Lung (tissue), 11 donors: ENCODE measurements at regions not wholly inside any gene's neighbourhood (a gene's known extent, or its start where the extent isn't known, plus 50 kb on each side); places are given as distances from the start of the nearest gene placed in this dataset.
A peak's percentile ranks its signal among the peaks of the same experiment; 100 is the strongest.

ENCODE experiments used
- ATAC-seq: fragments of 200-7000 bp; cut with Tn5 transposase; one replicate; pipeline ENCODE4 v1.9.1; 2020; ENCODE audit warnings: moderate number of reproducible peaks; ENCODE audit not compliant: insufficient read depth, low FRiP score
- DNase-seq, 3 donors: peaks; one replicate each; pipeline ENCODE4 v3.0.0-alpha.2; 2013 to 2017
- H3K27ac ChIP-seq, 2 donors: one replicate each; pipeline ENCODE4 v1.5.1; 2013; ENCODE audit warnings: mild to moderate bottlenecking in 2 of 2, moderate library complexity in 2 of 2, control low read depth in 1 of 2, inconsistent platforms in 1 of 2, low read depth in 1 of 2, low read length in 1 of 2
- H3K27me3 ChIP-seq, 3 donors: one replicate each; pipeline ENCODE4 v1.5.1; 2013; ENCODE audit warnings: low read length in 2 of 3; ENCODE audit not compliant: control insufficient read depth in 3 of 3, insufficient read depth in 3 of 3
- H3K36me3 ChIP-seq, 4 donors: one replicate each; pipeline ENCODE4 v1.5.1; 2013; ENCODE audit warnings: low read length in 4 of 4, mild to moderate bottlenecking in 1 of 4, moderate library complexity in 1 of 4; ENCODE audit not compliant: control insufficient read depth in 4 of 4, insufficient read depth in 4 of 4
- H3K4me1 ChIP-seq, 5 donors: one replicate each; pipeline ENCODE4 v1.5.1; 2013; ENCODE audit warnings: low read length in 5 of 5, mild to moderate bottlenecking in 2 of 5, moderate library complexity in 1 of 5; ENCODE audit not compliant: control insufficient read depth in 5 of 5, insufficient read depth in 5 of 5
- H3K4me3 ChIP-seq: one replicate; pipeline ENCODE4 v1.5.1; 2013; ENCODE audit warnings: mild to moderate bottlenecking, control low read depth, moderate library complexity
- H3K9ac ChIP-seq, 2 donors: one replicate each; pipeline ENCODE4 v1.5.1; 2013; ENCODE audit warnings: low read length in 2 of 2, control low read depth in 1 of 2; ENCODE audit not compliant: insufficient read depth in 1 of 2
- H3K9me3 ChIP-seq, 4 donors: one replicate each; pipeline ENCODE4 v1.5.1; 2013; ENCODE audit warnings: low read length in 3 of 4, mild to moderate bottlenecking in 1 of 4, moderate library complexity in 1 of 4; ENCODE audit not compliant: control insufficient read depth in 4 of 4, insufficient read depth in 3 of 4
- WGBS, 2 donors: extraction: QIAGEN DNeasy Blood & Tissue Kit; methylation state at CpG; one replicate each; pipeline ENCODE4 v1.1.7; 2013; 5-methylcytosine and 5-hydroxymethylcytosine counted together
- TF ChIP-seq, protein P1 (sequence below): IDR thresholded peaks from 2 replicates; pipeline ENCODE4 v1.5.1; 2012; ENCODE audit warnings: mild to moderate bottlenecking; ENCODE audit errors: control extremely low read depth, extremely low read depth
- donor health status: control.
- donor health status: control.
- donor health status: Bipolar disorder and iron deficiency.
- donor health status: healthy.
- donor health status: DM: yes; HTN: yes; CAD: no.

DNA sequence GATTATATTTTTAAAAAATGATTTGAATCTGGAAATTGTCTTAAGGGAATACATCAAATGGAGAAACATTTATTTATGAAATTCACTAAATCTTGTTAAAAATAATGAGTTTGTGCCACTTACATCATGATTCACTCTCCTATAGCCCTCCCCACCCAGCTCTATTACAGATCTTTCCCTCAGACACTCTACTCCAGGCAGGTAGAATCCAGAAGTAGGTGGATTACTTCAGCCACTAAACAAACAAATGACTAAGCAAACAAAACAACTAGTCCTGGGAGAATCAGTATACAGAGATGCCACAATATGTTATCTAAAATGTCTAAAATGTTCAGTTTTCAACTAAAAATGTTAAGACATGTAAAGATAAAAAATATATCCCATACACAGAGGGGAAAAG lies 608.1 kb upstream of the UBE2E2 start:
- TF ChIP-seq, protein P1, sequence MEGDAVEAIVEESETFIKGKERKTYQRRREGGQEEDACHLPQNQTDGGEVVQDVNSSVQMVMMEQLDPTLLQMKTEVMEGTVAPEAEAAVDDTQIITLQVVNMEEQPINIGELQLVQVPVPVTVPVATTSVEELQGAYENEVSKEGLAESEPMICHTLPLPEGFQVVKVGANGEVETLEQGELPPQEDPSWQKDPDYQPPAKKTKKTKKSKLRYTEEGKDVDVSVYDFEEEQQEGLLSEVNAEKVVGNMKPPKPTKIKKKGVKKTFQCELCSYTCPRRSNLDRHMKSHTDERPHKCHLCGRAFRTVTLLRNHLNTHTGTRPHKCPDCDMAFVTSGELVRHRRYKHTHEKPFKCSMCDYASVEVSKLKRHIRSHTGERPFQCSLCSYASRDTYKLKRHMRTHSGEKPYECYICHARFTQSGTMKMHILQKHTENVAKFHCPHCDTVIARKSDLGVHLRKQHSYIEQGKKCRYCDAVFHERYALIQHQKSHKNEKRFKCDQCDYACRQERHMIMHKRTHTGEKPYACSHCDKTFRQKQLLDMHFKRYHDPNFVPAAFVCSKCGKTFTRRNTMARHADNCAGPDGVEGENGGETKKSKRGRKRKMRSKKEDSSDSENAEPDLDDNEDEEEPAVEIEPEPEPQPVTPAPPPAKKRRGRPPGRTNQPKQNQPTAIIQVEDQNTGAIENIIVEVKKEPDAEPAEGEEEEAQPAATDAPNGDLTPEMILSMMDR = no peak
- Histone ChIP-seq H3K9me3 (no peaks in the 10 kb centered on the region), H3K4me1 (no peaks in the 10 kb centered on the region), H3K27me3 (no peaks in the 10 kb centered on the region), H3K4me3 (no peak overlapping the region), H3K36me3 (no peaks in the 10 kb centered on the region), H3K27ac (no peak overlapping the region), H3K9ac (no peak overlapping the region)
- ATAC-seq = no peak
- DNase-seq = no peak

DNA sequence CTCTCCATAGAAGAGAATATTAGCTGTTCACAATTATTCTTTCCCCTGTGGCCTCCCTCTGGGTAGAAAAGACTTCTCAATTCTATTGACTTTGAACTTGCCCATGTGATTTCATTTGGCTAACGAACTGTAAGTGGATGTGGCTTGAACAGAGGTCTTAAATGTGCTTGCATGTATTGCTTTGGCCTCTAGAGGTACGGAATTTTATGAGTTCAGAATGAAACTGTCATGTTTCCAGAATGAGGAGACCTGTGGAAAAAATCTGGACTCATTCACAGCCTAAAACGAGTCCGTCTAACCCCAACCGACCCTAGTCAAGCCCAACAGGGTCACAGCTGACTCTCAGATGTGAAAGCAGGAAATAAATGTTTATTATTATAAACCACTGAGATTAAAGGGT lies 596.7 kb upstream of the UBE2E2 start:
- TF ChIP-seq, protein P1 = no peak
- Histone ChIP-seq H3K9me3 (no peaks in the 10 kb centered on the region), H3K4me1 (no peaks in the 10 kb centered on the region), H3K36me3 (no peaks in the 10 kb centered on the region), H3K27ac (no peak overlapping the region), H3K27me3 (no peaks in the 10 kb centered on the region), H3K4me3 (no peak overlapping the region), H3K9ac (no peak overlapping the region)
- DNase-seq = peak in 1 of 3 donors; percentile 4
- WGBS, 2 donors = 67 to 77% methylated on average over 5 of the region's 5 CpGs
- ATAC-seq = no peak

DNA sequence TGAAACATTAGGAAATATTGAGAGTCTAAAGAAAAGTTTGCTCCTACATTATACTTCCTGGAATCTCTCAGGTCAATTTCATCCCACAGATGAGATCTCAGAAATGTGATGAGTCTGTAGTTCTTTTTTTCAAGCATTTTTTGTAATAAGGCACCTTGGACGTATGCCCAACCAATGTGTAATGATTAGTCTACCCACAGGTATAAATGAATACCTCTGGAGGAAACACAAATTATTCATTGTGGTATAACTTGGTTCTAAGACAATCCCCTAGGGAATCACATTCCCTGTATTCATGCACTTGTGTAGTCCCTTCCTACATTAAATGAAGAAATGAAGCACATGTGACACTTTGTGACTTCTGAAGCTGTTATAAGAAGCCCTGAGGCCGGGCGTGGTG lies 596.2 kb upstream of the UBE2E2 start:
- H3K9ac ChIP-seq = no peak overlapping the region
- 87 to 89% methylated on average over 3 of the region's 3 CpGs for WGBS, 2 donors
- H3K36me3 ChIP-seq = no peaks in the 10 kb centered on the region
- no peaks in the 10 kb centered on the region for H3K27me3 ChIP-seq
- no peaks in the 10 kb centered on the region for H3K9me3 ChIP-seq
- DNase-seq (no peak), ATAC-seq (no peak)
- no peak overlapping the region for H3K27ac ChIP-seq
- no peaks in the 10 kb centered on the region for H3K4me1 ChIP-seq
- no peak overlapping the region for H3K4me3 ChIP-seq
- TF ChIP-seq, protein P1 = no peak

DNA sequence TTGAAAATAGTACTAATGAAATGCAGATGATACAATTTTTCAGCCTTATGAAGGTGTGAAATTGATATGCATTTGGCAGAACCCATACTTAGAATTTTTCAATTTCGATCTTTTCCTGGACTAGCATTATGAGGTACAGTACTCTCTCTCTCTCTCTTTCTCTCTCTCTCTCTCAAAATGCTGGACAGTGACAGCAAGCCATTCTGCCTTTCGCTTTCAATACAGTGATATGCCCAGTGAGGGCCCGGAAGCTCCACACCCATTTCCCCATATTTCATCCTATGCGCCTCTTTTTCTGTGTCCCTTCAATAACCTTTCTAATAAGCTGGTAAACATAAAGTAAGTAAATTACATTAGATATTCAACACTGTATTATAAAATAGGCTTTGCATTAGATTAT lies 595.0 kb upstream of the UBE2E2 start:
- ATAC-seq (no peak), DNase-seq (no peak)
- Histone ChIP-seq H3K27me3 (no peaks in the 10 kb centered on the region), H3K36me3 (no peaks in the 10 kb centered on the region), H3K9me3 (no peaks in the 10 kb centered on the region), H3K9ac (no peak overlapping the region), H3K27ac (no peak overlapping the region), H3K4me3 (no peak overlapping the region), H3K4me1 (no peaks in the 10 kb centered on the region)
- WGBS, 2 donors = 97% methylated on average over 4 of the region's 4 CpGs
- TF ChIP-seq, protein P1 = no peak
